NOMO-1 treated with dmso at 0.1 percent for 144 hours (cell line): ENCODE measurements at regions not wholly inside any gene's neighbourhood (a gene's known extent, or its start where the extent isn't known, plus 50 kb on each side); places are given as distances from the start of the nearest gene placed in this dataset.

Experiments
- DNase-seq: peaks from one replicate; lab custom pipeline; 2025; ENCODE audit not compliant: unreplicated experiment; lab: John Stamatoyannopoulos, UW

DNA sequence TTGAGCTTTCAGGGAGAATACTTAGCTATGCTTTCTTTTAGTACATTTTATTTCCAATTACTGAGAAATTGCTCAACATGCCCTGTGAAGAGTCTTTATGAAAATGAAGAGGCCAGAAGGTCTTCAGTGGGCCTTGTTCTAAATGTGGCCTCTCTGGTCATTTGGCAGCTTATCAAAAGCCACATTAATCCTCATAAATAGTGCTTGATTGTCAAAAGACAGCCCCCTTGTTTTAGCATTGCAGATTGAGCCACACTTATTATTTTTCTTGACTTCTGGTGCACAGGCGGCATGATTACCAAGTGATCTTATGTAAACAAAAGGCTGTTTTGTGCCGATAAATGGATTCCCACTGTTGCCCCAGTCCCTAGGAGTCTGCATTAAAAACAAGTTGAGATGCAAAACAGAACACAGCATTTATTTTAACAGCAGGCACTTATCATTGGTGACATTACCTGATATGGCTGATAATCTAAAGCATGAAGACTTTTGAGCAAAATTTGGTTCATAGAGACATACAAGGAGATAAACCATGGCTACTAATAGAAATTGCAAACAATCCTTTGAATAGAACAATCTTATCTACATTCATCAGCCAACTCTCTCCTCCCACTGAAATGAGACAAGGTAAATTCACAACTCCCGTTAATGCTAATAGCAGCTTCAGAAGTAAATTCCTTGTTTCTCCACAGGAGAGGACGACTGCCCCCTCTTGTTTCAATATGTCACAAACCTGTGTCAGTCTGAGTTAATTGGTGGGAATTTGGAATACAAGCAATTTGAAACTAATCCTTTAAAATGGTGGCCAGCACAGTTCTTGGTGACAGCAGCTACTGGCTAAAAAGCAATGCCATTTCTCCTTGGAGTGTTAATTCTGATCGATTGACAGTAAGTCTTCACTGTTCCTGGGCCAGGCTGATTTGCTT lies 194.3 kb downstream of the NSUN3 start:
- no peak for DNase-seq

DNA sequence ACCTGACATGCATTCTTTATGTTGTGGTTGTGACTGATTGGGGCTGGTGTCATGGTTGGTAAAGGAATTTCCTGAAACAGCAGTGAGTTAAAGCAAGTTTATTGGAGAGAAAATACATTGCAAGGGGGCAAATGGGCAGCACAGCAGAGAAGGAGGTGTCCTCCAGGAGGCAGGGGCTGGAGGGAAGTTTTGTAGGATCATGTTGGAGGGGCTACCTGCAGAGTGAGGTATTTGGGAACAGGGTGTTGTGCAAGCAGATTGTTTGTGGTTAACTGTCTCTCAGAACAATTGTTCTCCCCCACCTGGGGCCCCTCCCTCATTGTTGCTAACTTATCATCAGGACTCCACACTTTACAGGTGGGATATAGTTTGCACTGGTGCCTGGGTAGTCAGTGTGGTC lies 196.0 kb downstream of the NSUN3 start:
- DNase-seq = no peak

DNA sequence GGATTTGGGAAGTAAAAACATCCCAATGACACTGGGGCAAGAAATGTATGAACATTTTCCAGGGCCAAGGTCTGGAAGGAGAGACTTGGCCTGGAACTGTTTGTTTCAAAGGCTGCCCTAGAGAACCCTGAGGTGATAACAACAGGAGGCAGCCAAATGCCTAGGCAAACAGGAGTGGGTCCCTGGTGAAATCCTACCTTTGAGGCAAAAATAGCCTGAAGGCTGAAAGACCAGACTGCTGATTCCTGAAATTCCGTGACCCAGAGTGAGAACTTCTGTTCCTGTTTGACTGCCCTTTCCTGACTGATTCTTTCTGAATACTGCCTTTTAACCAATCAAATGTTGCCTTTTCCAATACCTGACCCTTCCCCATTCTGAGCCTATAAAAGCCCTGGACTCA lies 196.4 kb downstream of the NSUN3 start:
- DNase-seq = no peak

DNA sequence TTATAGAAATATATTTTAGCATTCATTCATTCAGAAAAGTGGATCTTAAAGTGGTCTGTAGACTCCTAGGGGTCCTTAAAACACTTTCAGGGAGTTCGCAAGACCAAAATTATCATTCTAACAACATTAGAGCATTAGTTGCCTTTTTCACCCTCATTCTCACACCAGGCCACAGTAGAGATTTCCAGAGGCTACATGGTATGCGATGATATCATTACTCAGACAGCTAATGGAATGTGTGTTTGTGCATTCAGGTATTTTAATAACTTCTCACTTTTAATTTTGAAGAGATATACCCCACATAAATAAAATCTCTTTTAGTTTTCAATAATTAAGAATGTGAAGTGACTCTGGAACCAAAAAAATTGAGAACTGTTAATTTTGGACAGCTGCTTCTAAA lies 206.9 kb downstream of the NSUN3 start:
- DNase-seq = no peak

DNA sequence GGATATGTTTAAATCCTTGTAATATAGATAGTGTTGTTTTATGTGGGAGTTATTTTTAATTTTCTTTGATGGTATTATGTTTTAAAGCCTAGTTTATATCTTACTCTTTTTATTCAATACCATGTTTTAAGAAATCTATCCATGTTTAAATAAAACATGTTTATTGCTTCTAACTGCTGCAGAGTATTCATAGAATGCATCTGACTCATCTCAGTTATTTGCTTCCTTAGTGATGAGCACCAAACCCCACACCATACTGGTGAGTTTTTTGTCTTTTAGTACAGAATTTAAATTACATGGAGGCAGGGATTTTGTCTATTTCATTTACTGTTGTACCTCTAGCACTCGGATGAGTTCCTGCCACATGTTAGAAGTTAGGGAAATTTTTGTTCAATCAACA lies 209.2 kb downstream of the NSUN3 start:
- no peak for DNase-seq

DNA sequence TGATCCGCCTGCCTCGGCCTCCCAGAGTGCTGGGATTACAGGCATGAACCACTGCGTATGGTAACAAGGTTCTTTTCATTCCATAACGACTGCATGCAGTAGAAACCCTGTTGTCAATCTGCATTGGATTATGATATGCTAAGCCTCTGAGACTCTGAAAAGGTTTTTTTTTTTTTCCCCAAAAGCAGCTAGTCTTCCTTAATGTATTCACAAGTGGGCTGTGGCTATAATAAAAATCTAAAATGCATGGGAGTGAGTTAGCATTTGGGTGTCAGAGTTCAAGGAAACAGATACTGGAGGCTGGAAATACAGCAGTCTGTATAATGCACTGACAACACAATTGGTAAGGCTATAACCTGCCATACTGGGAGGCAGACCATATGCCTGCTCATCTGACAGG lies 218.1 kb downstream of the NSUN3 start:
- DNase-seq = no peak

DNA sequence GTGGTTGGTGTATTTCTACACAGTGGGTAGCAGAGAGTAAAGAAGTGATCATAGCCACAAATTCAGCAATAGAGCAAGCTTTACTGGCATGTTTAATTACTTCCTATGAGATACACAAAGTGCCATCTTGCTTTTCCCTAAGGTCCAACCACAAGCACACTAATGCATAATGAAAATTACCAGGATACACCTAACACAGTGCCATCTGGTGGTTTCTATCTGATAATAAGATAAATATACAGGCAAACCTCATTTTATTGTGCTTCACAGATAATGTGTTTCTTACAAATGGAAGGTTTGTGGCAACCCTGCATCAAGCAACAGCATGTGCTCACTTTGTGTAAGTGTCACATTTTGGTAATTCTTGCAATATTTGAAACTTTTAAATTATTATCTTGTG lies 223.0 kb downstream of the NSUN3 start:
- DNase-seq = no peak

DNA sequence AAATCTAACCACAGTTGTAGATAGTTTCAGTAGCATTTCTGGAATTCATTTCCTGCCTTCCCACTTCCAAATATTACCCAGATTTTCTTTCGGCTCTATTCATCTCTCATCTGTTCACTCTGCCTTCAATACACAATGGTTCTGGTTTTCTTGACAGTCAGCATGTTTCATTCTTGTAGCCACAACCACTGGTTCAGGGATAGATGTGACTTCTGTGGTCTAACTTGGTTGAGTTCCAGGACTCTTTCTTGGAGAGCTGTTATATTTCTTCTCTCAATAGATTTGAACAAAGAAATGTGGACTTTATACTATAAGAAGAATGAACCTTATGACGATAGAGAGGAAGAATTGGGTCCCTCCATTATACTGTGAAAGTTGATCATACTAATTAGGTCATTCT lies 228.8 kb downstream of the NSUN3 start:
- no peak for DNase-seq

DNA sequence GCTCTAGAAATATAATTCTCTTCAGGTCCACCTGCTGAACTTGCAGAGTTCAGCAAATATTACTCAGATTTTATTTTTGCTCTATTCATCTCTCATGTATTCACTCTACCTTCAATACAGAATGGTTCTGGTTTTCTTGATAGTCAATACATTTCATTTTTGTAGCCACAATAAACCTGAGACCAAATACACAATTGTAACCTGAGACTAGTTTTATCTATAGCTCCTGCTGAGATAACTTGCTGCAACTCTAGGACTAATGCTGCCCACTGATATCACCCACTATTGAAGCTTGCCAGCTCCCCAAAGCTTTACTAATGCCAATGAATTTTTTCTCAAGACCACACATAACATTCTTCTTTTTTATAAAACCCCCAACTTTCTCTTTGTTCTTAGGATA lies 229.3 kb downstream of the NSUN3 start:
- no peak for DNase-seq

DNA sequence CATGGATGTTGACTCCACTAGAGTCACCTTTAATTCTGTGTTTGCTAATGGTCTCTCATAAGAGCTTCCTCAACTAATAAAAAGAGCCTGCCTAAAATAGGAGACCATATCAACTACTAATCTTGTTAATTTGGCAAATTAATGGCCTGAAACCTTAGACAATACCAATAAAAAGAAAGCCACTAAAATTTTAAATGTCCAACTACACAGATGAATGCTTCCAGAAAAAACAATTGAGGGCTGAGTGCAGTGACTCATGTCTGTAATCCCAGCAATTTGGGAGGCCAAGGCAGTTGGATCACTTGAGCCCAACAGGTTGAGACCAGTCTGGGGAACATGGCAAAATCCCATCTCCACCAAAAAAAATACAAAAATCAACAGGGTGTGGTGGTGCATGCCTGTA lies 230.9 kb downstream of the NSUN3 start:
- DNase-seq = no peak

DNA sequence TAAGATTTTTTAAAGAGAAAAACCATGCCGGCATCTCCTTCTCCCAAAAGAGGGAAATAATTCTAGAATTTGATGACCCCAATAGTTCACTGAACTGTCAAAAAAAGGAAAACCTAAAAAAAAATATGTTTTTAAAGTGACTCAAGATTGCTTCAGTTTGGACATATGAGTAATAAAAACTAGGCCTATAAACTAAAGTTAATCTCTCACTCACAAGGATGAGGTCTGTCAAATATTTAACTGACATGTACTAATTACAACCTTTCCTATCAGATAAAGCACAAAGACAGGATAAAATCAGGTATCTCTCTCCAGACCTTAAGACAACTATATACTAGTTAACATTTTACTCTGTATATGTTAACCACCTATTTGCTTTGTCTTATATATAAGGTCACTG lies 231.9 kb downstream of the NSUN3 start:
- no peak for DNase-seq

DNA sequence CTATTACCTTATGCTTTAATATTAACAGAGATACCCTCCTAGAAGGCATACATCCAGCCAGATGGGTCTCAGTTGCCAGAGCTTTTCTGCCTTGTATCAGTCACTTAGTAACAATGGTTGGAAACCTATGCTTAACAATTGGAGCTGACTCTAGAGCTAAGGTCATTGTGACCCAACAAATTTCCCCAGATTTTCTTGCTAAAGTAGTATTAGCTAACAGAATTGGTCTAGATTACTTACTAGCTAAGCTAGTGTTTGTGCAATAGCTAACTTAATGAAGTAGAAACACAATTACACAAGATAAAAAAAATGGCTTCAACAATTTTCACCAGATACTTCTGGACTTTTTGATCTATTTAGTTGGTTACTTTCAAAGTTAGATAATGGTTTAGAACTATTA lies 236.9 kb downstream of the NSUN3 start:
- no peak for DNase-seq

DNA sequence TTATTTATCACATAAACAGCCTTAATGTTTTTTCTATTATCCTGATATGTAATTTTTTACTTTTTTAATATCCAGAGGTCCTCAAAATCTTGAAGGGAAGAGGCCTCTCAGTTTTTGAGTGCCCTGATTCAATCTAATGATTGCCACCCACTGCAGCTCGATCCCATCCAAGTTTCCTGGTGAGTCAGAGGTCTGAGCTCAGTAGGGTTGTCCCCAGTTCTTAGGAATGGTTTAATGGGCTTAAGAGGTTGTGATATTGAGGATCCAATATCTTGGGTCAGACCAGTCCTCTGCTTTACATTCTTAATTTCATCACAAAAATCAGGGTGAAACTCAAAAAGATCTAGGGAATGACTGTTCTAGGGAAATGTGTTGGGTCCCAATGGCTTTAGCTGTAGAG lies 238.5 kb downstream of the NSUN3 start:
- DNase-seq = no peak

DNA sequence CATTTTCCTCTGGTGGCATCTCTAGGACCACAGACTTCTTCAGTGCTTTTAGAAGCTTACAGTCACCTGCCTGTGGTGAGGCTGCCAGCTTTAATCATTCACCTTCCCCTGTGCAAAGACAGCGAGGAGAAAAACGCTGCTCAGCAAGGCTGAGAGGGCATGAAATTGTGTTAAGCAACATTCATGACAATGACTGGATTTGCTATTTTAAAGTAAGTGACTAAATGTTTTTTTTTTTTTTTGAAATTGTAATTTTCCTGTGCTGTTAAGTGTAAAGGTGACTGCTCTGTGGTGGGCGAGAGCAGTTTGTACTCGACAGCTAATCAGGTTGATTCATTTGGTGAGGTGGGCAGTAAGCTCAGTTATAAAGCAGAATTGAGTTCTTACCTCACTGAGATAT lies 240.4 kb downstream of the NSUN3 start:
- DNase-seq = no peak

DNA sequence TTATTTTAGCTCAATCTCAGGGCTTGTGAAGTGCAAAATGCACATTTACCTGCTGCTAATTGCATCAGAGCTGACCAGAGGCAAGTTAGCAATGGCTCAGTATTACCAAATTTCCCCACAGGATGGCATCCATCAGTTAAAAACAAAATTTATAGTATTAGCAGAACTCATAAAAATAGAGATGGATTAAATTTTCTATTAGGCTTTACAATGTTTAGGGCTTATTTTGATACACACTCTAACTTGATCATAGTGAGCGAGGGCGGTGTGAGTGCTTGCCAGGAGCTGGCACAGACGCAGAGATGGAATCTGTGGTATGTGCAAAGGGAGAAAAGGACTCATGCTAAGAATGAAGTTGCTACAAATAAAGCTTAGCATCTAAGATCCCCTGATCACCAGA lies 241.0 kb downstream of the NSUN3 start:
- DNase-seq = no peak

DNA sequence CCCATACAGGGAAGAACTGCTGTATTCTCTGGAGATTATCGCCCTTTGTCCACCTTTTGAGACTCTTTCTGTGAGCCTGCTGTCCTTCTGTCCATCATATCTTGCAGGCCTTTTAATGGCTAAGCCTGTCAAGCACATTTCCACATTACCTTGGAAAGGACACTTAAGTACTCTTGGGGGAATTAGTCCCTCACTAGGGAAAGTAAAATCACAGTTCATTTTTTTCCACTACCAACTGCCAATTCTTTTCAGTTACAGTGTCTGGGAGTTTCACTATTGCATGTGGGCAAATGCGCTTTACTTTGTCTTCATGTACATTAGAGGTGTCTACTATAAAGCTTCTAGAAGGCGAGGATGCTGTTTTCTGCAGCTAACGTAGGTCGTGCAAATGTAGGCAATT lies 242.1 kb downstream of the NSUN3 start:
- no peak for DNase-seq

DNA sequence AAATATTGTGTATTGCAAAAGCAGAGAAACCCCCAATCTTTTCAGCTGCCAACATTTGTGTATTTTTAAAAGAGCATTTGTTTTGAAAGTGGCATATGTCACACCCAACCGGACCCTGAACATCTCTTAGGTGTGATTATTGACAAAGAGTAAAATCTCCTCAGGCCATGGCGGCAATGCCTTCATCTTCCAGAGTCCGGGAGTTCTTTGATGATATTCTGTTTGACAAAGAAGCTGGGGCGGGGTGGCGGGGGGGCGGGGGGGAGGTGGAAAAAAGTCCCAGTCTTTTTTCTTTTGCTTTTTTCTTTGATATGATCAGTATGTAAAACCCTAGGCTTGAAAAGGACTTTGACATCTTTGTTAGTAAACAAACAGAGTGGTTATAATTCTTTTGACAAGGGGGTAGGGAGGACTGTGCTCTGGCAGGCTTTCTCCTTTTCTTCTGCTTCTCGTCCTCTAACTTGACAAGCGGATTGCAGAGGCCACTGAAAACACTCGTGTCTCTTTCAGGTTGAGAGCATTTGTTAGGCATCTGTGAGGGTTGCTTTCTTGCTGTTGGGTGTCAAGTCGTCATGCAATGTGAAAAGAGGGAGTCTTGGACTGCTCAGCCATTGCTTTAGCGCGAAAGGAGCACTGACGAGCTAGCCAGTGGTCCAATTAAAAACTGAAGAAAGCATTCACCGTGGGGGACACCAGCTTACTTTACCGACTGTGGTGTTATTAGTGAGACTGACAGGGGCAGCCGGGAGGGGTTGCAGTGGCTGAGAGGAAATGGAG lies 243.2 kb downstream of the NSUN3 start:
- no peak for DNase-seq

DNA sequence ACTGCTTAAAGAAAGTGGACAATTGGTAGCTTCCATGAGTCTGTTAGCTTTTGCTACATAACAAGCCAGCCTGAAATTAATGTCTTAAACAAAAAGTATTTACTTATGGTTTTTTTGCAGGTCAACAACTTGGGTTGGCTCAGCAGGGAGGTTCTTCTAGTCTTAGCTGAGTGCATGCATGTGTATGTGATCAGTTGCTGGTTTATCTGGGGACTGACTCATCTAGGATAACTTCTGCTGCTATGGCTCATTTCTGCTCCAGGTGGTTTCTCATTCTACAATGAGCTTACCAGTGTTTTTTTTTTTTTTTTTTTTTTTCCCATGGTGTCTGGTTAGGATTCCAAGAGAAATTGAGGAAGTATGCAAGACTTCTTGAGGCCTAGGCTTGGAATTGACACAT lies 244.7 kb downstream of the NSUN3 start:
- DNase-seq = no peak

DNA sequence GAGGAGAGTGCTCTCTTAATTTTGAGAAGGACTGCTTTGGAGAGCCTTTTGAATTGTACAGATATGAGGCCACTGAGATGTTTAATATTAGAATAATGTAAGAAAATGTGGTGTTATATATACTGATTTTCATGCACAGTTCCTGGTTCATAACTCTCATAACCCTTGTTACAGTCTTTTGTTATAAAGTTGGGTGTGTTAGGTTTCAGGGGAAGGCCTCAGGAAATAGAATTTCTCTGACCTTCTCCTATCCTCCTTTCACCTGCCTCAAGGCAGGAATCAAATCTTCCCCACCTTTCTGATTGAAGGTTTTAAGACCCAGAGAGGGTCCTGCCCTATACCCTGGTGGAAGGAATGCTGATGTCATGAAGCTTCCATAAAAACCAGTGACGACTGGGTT lies 245.9 kb downstream of the NSUN3 start:
- no peak for DNase-seq

DNA sequence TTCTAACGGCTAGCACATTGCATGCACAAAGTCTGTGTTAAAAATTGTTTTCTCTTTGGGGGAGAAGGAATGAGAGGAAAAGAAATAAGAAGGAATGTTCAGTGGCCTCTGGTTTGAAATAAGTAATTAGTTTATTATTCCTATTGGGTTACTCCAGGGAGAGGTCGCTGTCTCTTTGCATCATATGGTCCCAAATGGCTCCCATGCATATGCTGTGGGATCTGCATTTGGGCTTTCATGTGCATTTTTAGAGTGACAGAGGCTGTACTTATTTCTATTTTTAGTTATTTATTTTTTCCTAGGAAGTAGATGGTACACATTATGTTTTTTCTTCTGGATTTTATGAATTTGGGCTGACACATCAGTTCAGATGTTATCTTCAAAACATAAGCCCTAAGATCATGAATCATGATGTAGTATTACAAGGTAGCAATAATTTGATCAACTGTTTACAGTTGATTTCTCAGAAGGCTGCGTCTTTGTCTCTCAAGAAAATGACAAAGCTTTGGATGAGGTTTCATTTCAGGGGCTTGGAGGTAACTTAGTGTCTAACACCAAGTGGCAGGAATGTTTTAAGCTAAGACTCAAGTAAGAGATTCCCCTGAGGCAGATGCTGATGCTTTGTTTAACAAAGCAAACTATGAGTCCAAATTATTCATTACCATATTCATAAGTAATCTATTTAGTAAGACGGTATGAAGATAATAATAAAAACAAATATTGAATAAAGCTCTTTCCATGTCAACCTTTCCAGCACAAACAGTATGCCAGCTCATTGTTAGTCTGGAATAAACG lies 247.7 kb downstream of the NSUN3 start:
- DNase-seq = no peak

DNA sequence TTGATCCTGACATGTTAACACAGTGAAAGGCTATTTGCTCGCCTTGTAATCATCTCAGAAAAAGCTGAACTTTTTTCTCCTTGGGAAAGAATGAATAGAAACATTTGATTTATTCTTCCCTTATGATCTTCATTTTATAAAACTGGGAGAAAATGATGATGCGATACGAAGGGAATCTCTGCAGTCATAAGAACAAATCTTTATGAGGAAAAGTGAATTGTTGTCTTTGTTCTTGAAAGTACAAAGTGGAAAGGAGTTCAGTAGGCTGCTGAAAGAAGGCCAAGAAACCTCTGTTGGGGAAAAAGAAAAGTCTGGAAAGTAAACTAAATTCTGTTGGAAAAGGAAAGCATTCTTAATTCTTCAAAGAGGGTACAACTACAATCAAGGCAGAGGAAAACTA lies 248.8 kb downstream of the NSUN3 start:
- DNase-seq = no peak
